ENCODE measurements at regions not wholly inside any gene's neighbourhood (a gene's known extent, or its start where the extent isn't known, plus 50 kb on each side); places are given as distances from the start of the nearest gene placed in this dataset.

DNA sequence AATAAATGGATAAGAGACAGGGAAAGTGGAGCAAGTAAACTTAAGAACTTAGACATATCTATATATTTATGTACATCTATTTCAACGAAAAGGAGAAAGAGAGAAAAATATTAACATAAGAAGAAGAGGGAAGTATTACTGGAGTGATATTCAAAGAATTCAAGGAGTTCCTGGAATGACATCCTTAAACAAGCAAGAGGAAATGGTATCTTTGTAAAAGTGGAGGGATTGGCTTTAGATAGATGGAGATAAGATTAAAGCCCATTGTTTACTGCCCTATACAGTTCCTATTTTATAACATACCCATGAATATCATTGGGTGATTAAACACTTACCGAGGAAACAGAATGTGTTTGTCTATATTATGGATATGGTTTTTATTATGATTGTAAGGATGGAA is 1036.3 kb downstream of the TTLL7 start:
- no peak for TF ChIP-seq GATA3 (IDR thresholded peaks at IDR 0.05; ENCODE audit: low read depth, low read length)
- no peak for TF ChIP-seq GATA2 (IDR thresholded peaks at IDR 0.05; ENCODE audit: low read depth, low read length)

DNA sequence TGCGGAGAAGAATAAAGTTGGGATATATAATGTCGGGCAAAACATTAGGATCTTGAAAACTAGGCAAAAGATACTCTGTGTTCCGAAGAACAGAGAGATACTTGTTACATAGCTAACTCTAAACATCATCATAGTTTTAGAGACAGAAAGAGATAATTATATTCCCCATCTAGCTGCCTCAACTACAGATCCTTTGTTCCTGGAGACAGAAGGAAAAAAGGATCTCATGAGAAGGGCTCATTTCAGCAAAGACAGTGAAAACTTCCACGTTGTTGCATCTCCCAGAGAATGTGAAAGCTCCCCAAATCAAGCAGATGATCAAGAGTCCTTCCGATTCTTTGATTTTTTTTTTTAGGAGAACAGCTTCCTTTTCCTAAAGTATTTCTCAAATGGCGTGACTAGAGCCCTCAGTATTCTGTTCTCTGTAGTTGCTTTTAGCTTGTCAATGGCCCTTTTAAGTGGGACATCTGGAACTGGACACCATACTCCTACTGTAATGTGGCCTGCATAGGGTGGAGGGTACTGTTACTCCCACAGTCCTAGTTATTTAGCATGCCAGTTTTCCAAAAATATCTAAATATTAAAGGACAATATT is 1048.2 kb downstream of the TTLL7 start:
- TF ChIP-seq GATA2 (IDR thresholded peaks at IDR 0.05; ENCODE audit: low read depth, low read length) (no peak), GATA3 (IDR thresholded peaks at IDR 0.05; ENCODE audit: low read depth, low read length) (no peak)

DNA sequence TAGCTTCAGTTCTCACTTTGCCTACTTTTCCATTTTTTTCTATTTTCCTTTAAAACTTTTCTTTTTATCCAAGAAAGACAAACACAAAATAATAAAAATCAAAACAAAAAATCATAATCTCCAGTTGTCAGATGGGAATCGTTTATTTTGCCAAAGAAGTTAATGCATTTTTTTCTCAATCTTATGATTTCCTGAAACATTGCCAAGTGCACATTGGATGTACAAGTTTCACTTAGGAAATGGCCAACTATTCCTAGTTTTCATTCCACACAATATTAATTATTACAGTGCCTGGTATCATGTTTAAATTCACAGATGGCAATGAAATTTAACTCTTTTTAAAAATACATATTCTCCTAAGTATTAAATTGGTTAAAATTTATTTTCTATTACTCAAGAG is 1050.5 kb downstream of the TTLL7 start:
- no peak for TF ChIP-seq GATA2 (IDR thresholded peaks at IDR 0.05; ENCODE audit: low read depth, low read length)
- TF ChIP-seq GATA3 (IDR thresholded peaks at IDR 0.05; ENCODE audit: low read depth, low read length) = no peak

DNA sequence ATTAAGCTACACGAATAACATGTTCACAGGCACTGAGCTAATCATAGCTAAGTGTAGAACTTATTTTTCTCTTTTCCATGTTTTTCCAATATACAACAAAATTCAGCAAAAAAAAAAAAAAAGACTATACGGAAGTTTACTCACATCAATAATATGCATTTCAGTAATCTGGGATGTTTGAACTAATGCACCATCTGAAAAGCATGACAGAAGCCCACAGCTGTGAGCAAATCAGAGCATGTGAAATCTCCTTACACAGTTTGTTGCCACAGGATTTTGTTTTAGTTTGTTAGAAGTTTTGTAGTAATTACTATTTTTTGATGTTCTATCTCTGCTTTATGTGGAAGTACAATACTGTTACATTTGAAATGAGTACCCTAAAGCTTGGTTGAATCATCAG is 1051.7 kb downstream of the TTLL7 start:
- no peak for TF ChIP-seq GATA2 (IDR thresholded peaks at IDR 0.05; ENCODE audit: low read depth, low read length)
- TF ChIP-seq GATA3 (IDR thresholded peaks at IDR 0.05; ENCODE audit: low read depth, low read length) = no peak

DNA sequence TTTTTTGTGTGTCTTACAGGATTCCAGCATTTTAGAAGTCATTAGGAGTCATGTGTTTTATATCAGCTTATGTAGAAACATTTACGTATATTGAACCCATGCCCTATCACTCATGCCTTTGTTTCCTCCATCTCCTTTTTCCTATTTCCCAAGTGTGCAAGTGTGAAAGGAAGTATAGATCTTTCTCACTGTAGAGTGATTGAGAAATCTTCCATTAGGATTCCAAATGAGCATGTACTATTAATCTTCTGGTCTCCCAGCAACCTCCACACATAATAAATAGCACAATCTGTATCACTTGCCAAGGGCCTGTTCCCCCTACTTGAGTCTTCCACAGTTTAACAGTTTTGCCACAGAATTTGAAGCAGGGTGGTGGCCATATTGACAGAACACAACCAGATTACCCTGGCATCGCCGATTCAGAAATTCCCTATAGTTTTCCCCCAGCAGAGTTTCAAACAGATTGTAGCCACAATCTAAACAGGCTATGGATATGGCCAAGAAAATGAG is 1052.8 kb downstream of the TTLL7 start:
- no peak for TF ChIP-seq GATA3 (IDR thresholded peaks at IDR 0.05; ENCODE audit: low read depth, low read length)
- no peak for TF ChIP-seq GATA2 (IDR thresholded peaks at IDR 0.05; ENCODE audit: low read depth, low read length)

DNA sequence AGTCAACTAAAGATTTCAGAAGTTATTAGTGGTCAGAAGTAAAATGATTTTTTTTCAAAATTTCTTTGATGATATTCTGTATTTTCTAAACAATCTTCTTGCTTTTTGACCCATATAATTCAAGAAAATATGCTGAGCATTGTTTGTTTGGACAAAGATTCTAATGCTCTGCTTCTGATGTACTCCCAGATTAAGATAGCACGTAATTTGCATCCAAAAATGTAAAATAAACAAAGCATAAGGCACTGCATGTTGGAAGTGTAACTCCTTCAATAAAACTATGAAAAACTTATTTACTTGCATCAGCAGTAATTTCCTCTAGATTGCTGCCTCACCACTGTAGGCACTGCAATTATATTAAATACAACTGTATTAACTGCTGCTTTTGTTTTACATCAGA is 1054.1 kb downstream of the TTLL7 start:
- no peak for TF ChIP-seq GATA3 (IDR thresholded peaks at IDR 0.05; ENCODE audit: low read depth, low read length)

DNA sequence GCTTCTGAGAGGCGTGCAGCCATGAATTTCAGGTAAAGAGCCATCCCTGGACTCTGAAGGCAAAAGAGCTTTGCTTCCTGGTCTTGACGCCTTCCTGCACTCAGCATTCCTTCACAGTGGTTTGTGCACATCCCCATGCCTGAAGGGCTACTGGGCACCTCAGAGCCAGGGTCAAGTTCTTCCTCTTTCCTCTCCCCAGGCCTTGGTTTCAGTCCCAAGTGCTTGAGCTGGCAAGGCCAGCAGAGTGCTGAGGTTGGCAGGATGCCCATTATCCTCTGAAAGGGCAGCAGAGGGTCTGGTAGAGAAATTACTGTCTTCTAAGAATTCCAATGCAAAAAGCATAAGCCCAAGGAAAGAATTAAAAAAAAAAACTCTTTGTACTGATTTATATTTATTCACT is 1064.9 kb downstream of the TTLL7 start:
- TF ChIP-seq GATA2 (IDR thresholded peaks at IDR 0.05; ENCODE audit: low read depth, low read length) = no peak
- TF ChIP-seq GATA3 (IDR thresholded peaks at IDR 0.05; ENCODE audit: low read depth, low read length) = no peak

DNA sequence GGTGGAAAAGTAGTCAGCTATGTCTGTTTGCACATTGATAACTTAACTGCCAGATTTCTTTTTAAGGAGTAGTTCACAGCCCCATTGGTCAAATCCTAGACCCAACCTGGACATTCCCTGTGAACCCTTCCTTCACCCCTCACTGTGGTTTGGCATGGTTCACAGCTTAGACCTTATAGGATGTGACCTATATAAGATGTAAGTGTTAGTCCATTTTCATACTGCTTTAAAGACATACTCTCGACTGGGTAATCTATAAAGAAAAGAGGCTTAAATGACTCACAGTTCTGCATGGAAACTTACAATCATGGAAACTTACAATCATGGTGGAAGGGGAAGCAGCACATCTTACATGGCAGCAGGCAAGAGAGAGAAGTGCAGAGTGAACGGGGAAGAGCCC is 1066.2 kb downstream of the TTLL7 start:
- TF ChIP-seq GATA2 (IDR thresholded peaks at IDR 0.05; ENCODE audit: low read depth, low read length) (no peak), GATA3 (IDR thresholded peaks at IDR 0.05; ENCODE audit: low read depth, low read length) (no peak)

DNA sequence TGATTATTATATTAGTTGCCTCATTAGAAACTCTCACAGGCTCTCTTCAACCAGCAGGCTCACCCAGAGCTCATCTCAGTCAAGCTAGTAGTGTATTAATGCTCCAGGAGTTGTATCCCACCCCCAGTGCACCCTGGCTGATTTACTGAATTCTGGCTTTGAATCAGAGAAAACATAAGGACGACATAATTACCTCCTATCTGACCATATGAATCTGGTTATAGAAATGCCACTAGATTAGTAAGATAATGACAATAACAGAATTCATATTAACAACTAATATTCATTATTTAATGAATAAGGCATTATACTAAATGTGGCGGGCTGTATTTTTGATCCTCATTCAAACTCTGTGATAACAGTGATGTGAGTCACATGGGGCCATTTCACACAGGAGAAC is 1066.7 kb downstream of the TTLL7 start:
- TF ChIP-seq GATA3 (IDR thresholded peaks at IDR 0.05; ENCODE audit: low read depth, low read length) (peak; percentile 64; the same call in 1 of the 2 replicates), GATA2 (IDR thresholded peaks at IDR 0.05; ENCODE audit: low read depth, low read length) (0 out of 2 replicates have a peak, but pooled peaks have one; percentile 31)

DNA sequence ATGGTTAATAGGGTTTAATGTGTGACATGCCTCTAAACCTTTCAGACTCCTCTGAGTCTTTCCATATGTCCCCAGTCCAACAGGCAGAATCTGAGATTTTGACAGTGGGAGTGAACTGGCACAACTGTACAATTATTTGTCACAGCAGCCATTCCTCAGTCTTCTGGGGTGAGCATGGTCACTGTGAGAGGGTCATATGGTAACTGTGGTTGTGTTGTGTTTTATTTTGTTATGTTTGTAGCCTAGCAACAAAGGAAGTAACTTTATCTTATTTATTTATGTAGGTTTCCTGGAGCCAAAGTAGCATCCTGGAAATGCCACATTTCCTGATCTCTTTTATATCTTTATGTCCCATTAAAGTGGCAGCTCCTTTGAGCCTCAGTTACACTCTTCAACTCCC is 1067.9 kb downstream of the TTLL7 start:
- no peak for TF ChIP-seq GATA2 (IDR thresholded peaks at IDR 0.05; ENCODE audit: low read depth, low read length)

DNA sequence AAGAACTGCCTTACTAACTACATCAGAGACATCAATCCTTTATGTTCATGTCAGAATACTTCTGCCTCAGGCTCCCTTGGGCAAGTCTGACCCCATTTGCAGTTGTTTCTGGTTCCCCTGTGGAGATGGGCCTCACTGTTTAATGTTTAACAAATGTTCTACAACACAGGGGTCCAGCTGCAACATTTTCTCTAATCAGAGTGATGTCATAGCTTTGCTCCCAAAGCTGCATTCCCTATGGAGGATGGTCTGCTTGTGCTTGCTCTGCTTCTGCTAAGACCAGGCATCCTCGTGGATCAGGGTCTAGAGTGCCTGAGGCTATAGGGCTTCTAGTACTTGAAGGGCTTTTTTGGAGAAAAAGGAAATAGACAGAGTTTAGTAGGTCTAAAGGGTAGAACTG is 1071.2 kb downstream of the TTLL7 start:
- TF ChIP-seq GATA3 (IDR thresholded peaks at IDR 0.05; ENCODE audit: low read depth, low read length) = no peak
- TF ChIP-seq GATA2 (IDR thresholded peaks at IDR 0.05; ENCODE audit: low read depth, low read length) = no peak

DNA sequence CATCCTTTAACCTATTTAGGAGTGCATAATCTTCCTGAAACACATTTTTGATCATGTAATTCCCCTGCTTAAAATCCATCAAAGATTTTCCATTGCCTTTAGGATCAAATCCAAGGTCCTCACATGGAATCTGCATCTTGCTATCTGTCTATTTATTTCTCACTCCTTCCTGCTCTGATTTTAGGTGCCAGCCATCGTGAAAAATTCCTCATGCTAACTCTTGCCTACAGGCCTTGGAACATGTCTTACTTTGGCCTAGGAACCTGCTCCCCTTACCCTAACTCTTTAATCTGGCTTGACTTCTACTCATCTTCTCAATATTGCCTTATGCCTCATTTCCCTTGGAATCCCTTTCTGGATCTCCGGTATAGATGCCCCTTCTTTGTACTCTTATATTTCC is 1074.3 kb downstream of the TTLL7 start:
- no peak for TF ChIP-seq GATA2 (IDR thresholded peaks at IDR 0.05; ENCODE audit: low read depth, low read length)
- no peak for TF ChIP-seq GATA3 (IDR thresholded peaks at IDR 0.05; ENCODE audit: low read depth, low read length)

DNA sequence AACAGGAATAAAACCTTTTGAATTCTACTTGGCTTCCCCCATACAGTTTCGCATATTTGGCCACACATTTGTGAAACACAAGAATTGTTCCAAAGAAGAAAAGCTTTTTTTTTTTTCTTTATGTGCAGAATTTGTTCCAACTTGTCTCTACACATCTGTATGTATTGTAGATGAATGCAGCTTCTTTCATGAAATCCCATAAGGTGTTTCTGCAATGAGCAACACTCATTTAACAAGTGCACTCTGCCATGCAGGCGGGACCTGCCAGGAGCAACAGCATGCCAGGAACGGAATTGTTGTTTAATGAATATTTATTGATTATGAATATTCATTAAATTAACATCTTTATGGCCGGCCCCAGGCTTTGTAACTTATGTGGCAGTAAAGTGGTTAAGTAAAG is 1075.0 kb downstream of the TTLL7 start:
- TF ChIP-seq GATA2 (IDR thresholded peaks at IDR 0.05; ENCODE audit: low read depth, low read length) (no peak), GATA3 (IDR thresholded peaks at IDR 0.05; ENCODE audit: low read depth, low read length) (no peak)

DNA sequence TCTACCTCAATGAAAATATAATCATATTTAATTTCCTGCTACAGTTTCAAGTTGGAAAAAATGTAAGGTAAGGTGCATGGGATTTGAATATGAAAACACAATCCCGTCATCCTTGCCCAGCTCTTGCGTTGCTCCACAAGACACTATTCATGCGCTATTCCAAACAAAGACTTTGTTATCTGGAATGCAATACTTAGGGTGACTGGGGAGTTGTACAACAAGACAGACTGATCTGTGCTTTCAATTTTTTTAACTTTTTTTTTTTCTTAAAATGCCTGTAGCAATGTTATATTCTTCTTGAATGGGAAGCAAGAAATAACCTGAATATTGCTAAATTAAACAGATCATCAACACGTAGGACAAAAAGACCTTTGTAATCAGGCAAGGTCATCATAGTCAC is 1077.2 kb downstream of the TTLL7 start:
- TF ChIP-seq GATA2 (IDR thresholded peaks at IDR 0.05; ENCODE audit: low read depth, low read length) (no peak), GATA3 (IDR thresholded peaks at IDR 0.05; ENCODE audit: low read depth, low read length) (no peak)

DNA sequence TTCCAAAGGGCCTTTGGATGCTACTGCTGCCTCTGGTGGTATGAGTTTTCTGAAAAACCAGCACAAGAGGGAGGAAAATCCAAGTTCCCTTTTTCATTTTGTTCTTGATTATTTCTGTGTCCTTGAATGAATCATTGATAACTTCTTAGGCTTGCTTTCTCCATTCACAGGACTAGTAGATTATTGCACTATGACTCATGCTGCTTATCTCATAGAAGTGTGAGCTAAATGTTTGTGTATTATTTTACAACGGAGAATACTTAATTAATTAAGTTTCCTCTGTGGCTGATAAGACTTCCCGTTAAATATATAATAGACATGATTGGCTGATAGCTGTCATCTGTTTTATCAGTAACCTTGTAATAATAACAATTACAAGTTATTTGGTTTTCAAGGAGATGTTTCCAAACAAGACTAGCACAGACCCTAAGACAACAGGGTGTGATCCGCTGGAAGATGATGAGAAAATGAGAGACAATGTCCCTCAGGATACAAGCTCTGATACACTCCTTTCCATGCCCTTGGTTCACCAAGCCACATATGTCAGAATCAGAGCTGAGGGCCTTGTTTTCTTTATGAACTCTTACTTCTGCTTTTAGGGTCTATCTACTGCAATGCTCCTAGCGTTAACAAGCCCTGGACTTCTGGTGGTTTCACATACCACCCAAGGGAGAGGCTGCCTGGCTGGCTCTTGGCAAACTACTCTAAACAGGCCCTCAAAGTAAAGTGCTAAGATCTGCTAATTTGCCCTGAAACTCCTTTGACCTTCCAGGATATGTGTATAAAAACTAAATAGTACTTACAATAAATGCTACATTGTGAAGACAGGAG is 1078.3 kb downstream of the TTLL7 start:
- TF ChIP-seq GATA3 (IDR thresholded peaks at IDR 0.05; ENCODE audit: low read depth, low read length) (no peak), GATA2 (IDR thresholded peaks at IDR 0.05; ENCODE audit: low read depth, low read length) (no peak)
